SK-N-SH treated with all-trans-retinoic acid at 6 μM for 48 hours (cell line): ENCODE measurements at regions not wholly inside any gene's neighbourhood (a gene's known extent, or its start where the extent isn't known, plus 50 kb on each side); places are given as distances from the start of the nearest gene placed in this dataset.

ENCODE experiments used
- ATAC-seq: fragments of 200-7000 bp; cut with Tn5 transposase; 3 replicates; pipeline ENCODE4 v1.9.1; 2020; ENCODE audit warnings: mild to moderate bottlenecking, moderate library complexity
- BACH2 ChIP-seq: fragments of 250-450 bp; sonication (Bioruptor Pico); IDR thresholded peaks from 2 replicates; pipeline ENCODE4 v1.9.0; 2021; ENCODE audit warnings: mild to moderate bottlenecking, borderline replicate concordance
- CREB5 ChIP-seq: fragments of 250-450 bp; sonication (Bioruptor Pico); IDR thresholded peaks from 2 replicates; pipeline ENCODE4 v1.5.1; 2020; ENCODE audit warnings: low read depth, mild to moderate bottlenecking, moderate library complexity
- CSRNP3 ChIP-seq: fragments of 250-450 bp; sonication (Bioruptor Pico); IDR thresholded peaks from 2 replicates; pipeline ENCODE4 v1.5.1; 2021; ENCODE audit warnings: mild to moderate bottlenecking, moderate library complexity
- ESRRG ChIP-seq: fragments of 250-450 bp; sonication (Bioruptor Pico); IDR thresholded peaks from 2 replicates; pipeline ENCODE4 v1.6.1; 2021; ENCODE audit warnings: mild to moderate bottlenecking
- GLIS3 ChIP-seq: fragments of 250-450 bp; sonication (Bioruptor Pico); IDR thresholded peaks from 2 replicates; pipeline ENCODE4 v1.5.0; 2020; ENCODE audit warnings: mild to moderate bottlenecking, moderate library complexity
- OSR1 ChIP-seq: fragments of 250-450 bp; sonication (Bioruptor Pico); IDR thresholded peaks from 2 replicates; pipeline ENCODE4 v1.8.0; 2022; ENCODE audit warnings: moderate library complexity, mild to moderate bottlenecking, inconsistent platforms
- POU6F1 ChIP-seq: fragments of 250-450 bp; sonication (Bioruptor Pico); IDR thresholded peaks from 2 replicates; pipeline ENCODE4 v1.8.0; 2021; ENCODE audit warnings: low read depth, mild to moderate bottlenecking, moderate library complexity, borderline replicate concordance
- PPARA ChIP-seq: fragments of 250-450 bp; sonication (Bioruptor Pico); IDR thresholded peaks from 2 replicates; pipeline ENCODE4 v1.5.0; 2020; ENCODE audit warnings: mild to moderate bottlenecking, borderline replicate concordance
- RARB ChIP-seq: fragments of 250-450 bp; sonication (Bioruptor Pico); IDR thresholded peaks from 2 replicates; pipeline ENCODE4 v1.8.0; 2021; ENCODE audit warnings: mild to moderate bottlenecking, moderate library complexity
- SNAI2 ChIP-seq: fragments of 250-450 bp; sonication (Bioruptor Pico); IDR thresholded peaks from 2 replicates; pipeline ENCODE4 v1.5.0; 2020; ENCODE audit warnings: mild to moderate bottlenecking, moderate library complexity
- TCF4 ChIP-seq: fragments of 250-450 bp; sonication (Bioruptor Pico); IDR thresholded peaks from 2 replicates; pipeline ENCODE4 v1.8.0; 2021; ENCODE audit warnings: mild to moderate bottlenecking, moderate library complexity, borderline replicate concordance
- TOX ChIP-seq: fragments of 250-450 bp; sonication (Bioruptor Pico); IDR thresholded peaks from 2 replicates; pipeline ENCODE4 v1.8.0; 2021; ENCODE audit warnings: mild to moderate bottlenecking, moderate library complexity, borderline replicate concordance
- TSHZ2 ChIP-seq: fragments of 250-450 bp; sonication (Bioruptor Pico); IDR thresholded peaks from 2 replicates; pipeline ENCODE4 v1.5.0; 2020; ENCODE audit warnings: mild to moderate bottlenecking, moderate library complexity
- ZC3H10 ChIP-seq: fragments of 250-450 bp; sonication (Bioruptor Pico); IDR thresholded peaks from 2 replicates; pipeline ENCODE4 v1.5.1; 2021; ENCODE audit warnings: mild to moderate bottlenecking, moderate library complexity
- ZFP3 ChIP-seq: fragments of 250-450 bp; sonication (Bioruptor Pico); IDR thresholded peaks from 2 replicates; pipeline ENCODE4 v1.5.0; 2020; ENCODE audit warnings: mild to moderate bottlenecking, moderate library complexity
- ZNF565 ChIP-seq: fragments of 450-650 bp; formaldehyde crosslinking; conservative IDR thresholded peaks from 2 replicates; pipeline ENCODE4 v1.5.0; 2020; ENCODE audit warnings: low read depth, mild to moderate bottlenecking, moderate library complexity

GRCh38 chr3:105585-105984 is 91.0 kb upstream of the CHL1 start:
- no peak for TF ChIP-seq CSRNP3 (CRISPR knock-in tag)
- no peak for TF ChIP-seq TCF4 (CRISPR knock-in tag)
- TF ChIP-seq RARB (CRISPR knock-in tag): no peak
- TF ChIP-seq TSHZ2 (CRISPR knock-in tag): no peak

GRCh38 chr3:106619-107018 is 89.9 kb upstream of the CHL1 start:
- no peak for ATAC-seq
- TF ChIP-seq CSRNP3 (CRISPR knock-in tag) (no peak), ZC3H10 (CRISPR knock-in tag) (no peak), TCF4 (CRISPR knock-in tag) (no peak), GLIS3 (CRISPR knock-in tag) (no peak), BACH2 (CRISPR knock-in tag) (no peak), PPARA (CRISPR knock-in tag) (no peak), TOX (CRISPR knock-in tag) (no peak), ESRRG (CRISPR knock-in tag) (no peak), ZNF565 (CRISPR knock-in tag) (no peak), CREB5 (CRISPR knock-in tag) (no peak), ZFP3 (CRISPR knock-in tag) (no peak), OSR1 (CRISPR knock-in tag) (no peak), POU6F1 (CRISPR knock-in tag) (no peak)

More at GRCh38 chr3:105585-105984, 91.0 kb upstream of the CHL1 start:
- ATAC-seq: no peak

- TF ChIP-seq POU6F1 (CRISPR knock-in tag) (no peak), SNAI2 (CRISPR knock-in tag) (no peak), ESRRG (CRISPR knock-in tag) (no peak)
- ATAC-seq: no peak
Observed at GRCh38 chr3:111143-112069, 85.2 kb upstream of the CHL1 start.
